ENCODE measurements at regions not wholly inside any gene's neighbourhood (a gene's known extent, or its start where the extent isn't known, plus 50 kb on each side); places are given as distances from the start of the nearest gene placed in this dataset.

GRCh38 chr16:65223335-65223734, 101.5 kb upstream of the CDH11 start:
- no peak for TF ChIP-seq CTCF (IDR thresholded peaks at IDR 0.05)

GRCh38 chr16:65222536-65222935, 100.7 kb upstream of the CDH11 start:
- no peak for TF ChIP-seq CTCF (IDR thresholded peaks at IDR 0.05)

DNA sequence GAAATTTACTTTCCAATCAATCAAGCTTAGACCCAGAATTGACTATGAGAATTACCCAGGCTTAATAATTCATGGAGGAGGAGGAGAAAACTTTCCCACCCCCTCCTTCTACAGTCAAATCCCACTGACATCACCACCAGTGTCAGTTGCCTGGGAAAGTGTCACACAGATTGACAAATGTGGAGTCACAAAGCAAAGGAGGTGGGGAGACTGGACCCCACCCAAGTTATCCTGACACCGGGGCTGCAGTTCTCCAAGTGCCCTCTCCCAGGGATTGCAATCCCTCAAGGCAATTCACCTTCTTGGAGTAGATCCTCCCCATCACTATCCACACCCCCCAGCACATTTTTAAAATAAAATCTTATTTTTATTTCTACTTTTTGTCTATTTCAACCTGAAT, 100.2 kb upstream of the CDH11 start:
- TF ChIP-seq CTCF (IDR thresholded peaks at IDR 0.05): no peak

DNA sequence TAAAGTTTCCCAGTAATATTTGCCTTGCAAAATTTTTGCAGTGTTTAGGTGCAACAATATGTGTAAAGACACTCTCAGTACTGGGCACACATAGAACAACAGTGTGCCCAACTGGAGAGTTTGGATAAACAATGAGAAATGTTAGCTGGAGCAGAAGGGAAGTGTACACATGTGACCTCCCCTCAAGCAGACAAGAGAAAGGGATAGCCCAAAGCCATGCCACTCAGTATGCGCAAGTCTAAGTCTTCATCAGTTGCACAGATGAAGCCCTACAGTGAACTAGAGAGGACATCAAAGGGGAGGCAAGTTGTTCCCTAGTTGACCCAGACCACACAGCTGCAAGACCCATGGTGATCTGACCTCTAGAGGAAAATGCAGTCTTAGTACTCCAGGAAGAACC, 97.9 kb upstream of the CDH11 start:
- TF ChIP-seq CTCF (IDR thresholded peaks at IDR 0.05): no peak

GRCh38 chr16:65218348-65218747, 96.5 kb upstream of the CDH11 start:
- TF ChIP-seq CTCF (IDR thresholded peaks at IDR 0.05): no peak

DNA sequence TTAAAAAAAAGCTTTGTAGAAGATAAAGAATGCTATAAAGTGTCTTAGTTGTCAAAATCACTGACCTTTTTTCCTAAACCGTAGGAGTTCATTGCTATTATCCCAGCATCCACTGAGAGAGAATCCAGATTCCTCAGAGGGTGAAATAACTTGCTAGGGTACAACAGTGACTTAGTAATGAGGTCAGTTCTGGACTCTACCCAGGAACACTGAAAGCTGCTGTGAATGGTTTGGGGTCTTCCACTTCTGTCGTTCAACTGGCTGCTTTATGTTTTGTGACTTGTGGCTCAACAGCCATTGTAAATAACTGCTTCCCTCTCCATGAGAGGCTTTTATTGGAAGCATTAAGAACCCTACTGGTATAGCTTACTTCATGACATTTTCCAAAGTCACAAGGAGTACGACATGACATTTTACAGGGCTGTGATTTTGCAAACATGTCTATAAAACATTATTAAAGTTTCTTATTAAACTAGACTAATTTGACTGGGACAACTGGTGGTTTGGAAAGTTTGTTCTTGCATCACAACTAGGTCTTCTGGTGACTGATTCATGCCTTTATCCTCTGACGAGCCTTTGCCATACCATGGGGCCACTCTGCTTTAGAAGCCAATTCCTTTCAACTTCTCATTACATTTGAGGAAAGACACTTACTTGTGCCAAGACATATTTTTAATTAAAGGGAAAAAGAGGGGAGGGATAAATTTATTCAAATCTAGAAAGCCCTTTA, 92.2 kb upstream of the CDH11 start:
- TF ChIP-seq CTCF (IDR thresholded peaks at IDR 0.05): no peak

DNA sequence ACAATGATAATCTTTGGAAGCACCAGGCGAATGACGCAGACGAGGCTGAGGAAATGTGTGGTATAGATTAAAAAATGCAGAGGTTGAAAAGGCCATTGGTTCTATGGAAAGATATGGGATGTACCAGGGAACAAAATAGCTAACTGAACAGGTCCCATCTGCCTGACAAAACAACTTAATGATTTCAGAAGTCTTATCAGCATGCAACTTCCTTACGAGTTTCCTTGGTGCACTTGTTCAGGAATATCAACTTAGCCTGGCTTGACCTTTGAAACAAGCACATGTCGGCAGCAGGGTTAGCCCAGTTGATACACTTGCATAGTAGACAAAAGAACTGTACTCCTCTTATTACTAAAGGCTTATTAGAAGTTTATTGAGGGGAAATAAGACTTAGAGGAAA, 90.9 kb upstream of the CDH11 start:
- no peak for TF ChIP-seq CTCF (IDR thresholded peaks at IDR 0.05)

- no peak for TF ChIP-seq CTCF (IDR thresholded peaks at IDR 0.05)
Measured at GRCh38 chr16:65212240-65212639, 90.4 kb upstream of the CDH11 start.
